Panc1 (cell line): ENCODE measurements at regions not wholly inside any gene's neighbourhood (a gene's known extent, or its start where the extent isn't known, plus 50 kb on each side); places are given as distances from the start of the nearest gene placed in this dataset.

ENCODE experiments used
- ATAC-seq: fragments of 200-7000 bp; cut with Tn5 transposase; 2 replicates; pipeline ENCODE4 v1.9.1; 2020; ENCODE audit warnings: mild to moderate bottlenecking, moderate library complexity
- BruUV-seq: library from RNA; stranded (reverse); fragments of 400-500 nt; replicated peaks from 2 replicates; lab custom pipeline; 2021; lab: Mats Ljungman, UMichigan
- CTCF ChIA-PET: fragments of 300-600 bp; sonication (Branson Sonifier 250); formaldehyde crosslinking; loops from one replicate; lab custom pipeline; 2022; ENCODE audit warnings: antibody characterized with exemption; lab: Charles Lee
- POLR2A ChIA-PET: fragments of 300-600 bp; sonication (Branson Sonifier 250); formaldehyde crosslinking; loops from one replicate; lab custom pipeline; 2022; ENCODE audit warnings: antibody characterized with exemption; lab: Charles Lee
- DNase-seq: peaks from one replicate; pipeline ENCODE4 v3.0.0-alpha.2; 2010; ENCODE audit warnings: low read depth, low spot score
- H3K27ac ChIP-seq: 2 replicates; pipeline ENCODE4 v1.5.1; 2011; ENCODE audit warnings: mild to moderate bottlenecking, low read length, inconsistent platforms
- H3K27me3 ChIP-seq: fragments of 200-500 bp; sonication (Bioruptor generic); 2 replicates; pipeline ENCODE4 v1.6.0; 2014; ENCODE audit warnings: low read length, inconsistent platforms; ENCODE audit not compliant: control insufficient read depth, insufficient read depth
- H3K36me3 ChIP-seq: fragments of 200-500 bp; sonication (Bioruptor generic); 2 replicates; pipeline ENCODE4 v1.5.1; 2014; ENCODE audit warnings: inconsistent platforms, mild to moderate bottlenecking, low read length, moderate library complexity; ENCODE audit not compliant: control insufficient read depth, insufficient read depth
- H3K4me1 ChIP-seq: 2 replicates; pipeline ENCODE4 v1.5.1; 2011; ENCODE audit warnings: inconsistent platforms, mild to moderate bottlenecking, low read length, moderate library complexity; ENCODE audit not compliant: control insufficient read depth, insufficient read depth
- H3K4me3 ChIP-seq, 2 experiments: 2 replicates each; pipeline ENCODE4 v1.5.1; 2011 to 2012; ENCODE audit warnings: low read depth in 2 of 2, low read length in 2 of 2, mild to moderate bottlenecking in 2 of 2, inconsistent platforms in 1 of 2, moderate library complexity in 1 of 2
- H3K9me3 ChIP-seq: fragments of 200-500 bp; sonication (Bioruptor generic); 2 replicates; pipeline ENCODE4 v1.5.1; 2014; ENCODE audit warnings: low read depth, mild to moderate bottlenecking, inconsistent platforms, low read length, moderate library complexity; ENCODE audit not compliant: control insufficient read depth, insufficient read depth
- POLR2AphosphoS5 ChIP-seq: IDR thresholded peaks from 2 replicates; pipeline ENCODE4 v1.6.1; 2012; ENCODE audit warnings: mild to moderate bottlenecking, low read depth, low read length, moderate library complexity
- REST ChIP-seq, 2 experiments: IDR thresholded peaks; 2 replicates each; pipeline ENCODE4 v1.6.1; 2011 to 2012; ENCODE audit warnings: low read depth in 2 of 2, control low read depth in 1 of 2, low read length in 1 of 2, mild to moderate bottlenecking in 1 of 2, moderate library complexity in 1 of 2; ENCODE audit not compliant: insufficient read depth in 1 of 2
- SIN3A ChIP-seq: IDR thresholded peaks from 2 replicates; pipeline ENCODE4 v1.6.1; 2012; ENCODE audit warnings: low read depth, mild to moderate bottlenecking, low read length, moderate library complexity, borderline replicate concordance; ENCODE audit not compliant: insufficient read depth
- TCF7L2 ChIP-seq: IDR thresholded peaks from 2 replicates; pipeline ENCODE4 v1.6.1; 2011; ENCODE audit warnings: mild to moderate bottlenecking, low read depth, low read length, inconsistent platforms
- in situ Hi-C: cut with HindIII; loops from 2 replicates; pipeline ENCODE4 v1.10.0; 2016; ENCODE audit warnings: low sequenced_read_pairs, low pct_unique_long_range_greater_than_20kb
- intact Hi-C: fragments of 100-400 bp; cut with micrococcal nuclease; formaldehyde crosslinking; loops from one replicate; pipeline ENCODE4 v1.10.0; 2022; ENCODE audit not compliant: unreplicated experiment
- TF ChIP-seq, protein P1 (sequence below): fragments of 450-650 bp; IDR thresholded peaks from 2 replicates; pipeline ENCODE4 v1.5.1; 2017; ENCODE audit warnings: mild to moderate bottlenecking

DNA sequence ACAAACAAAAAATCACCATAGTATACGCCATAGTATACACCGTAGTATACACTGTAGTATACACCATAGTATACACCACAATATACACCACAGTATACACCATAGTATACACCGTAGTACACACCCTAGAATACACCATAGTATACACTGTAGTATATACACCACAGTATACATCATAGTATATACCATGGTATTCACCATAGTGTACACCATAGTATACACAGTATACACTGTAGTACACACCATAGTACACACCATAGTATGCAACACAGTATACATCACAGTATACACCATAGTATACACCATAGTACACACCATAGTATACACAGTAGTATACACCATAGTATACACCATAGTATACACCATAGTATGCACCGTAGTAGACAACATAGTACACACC lies 157.6 kb upstream of the ADARB2 start:
- Histone ChIP-seq H3K4me3 (no peak overlapping the region), H3K27me3 (no peaks in the 10 kb centered on the region), H3K9me3 (no peaks in the 10 kb centered on the region), H3K27ac (no peak overlapping the region), H3K36me3 (no peaks in the 10 kb centered on the region), H3K4me1 (no peaks in the 10 kb centered on the region)
- POLR2A ChIA-PET, result no interaction called here
- no peak for TF ChIP-seq REST (IDR thresholded peaks at IDR 0.05; ENCODE audit: insufficient read depth in 1 of 2, low read depth in 2 of 2, low read length in 1 of 2)
- TF ChIP-seq SIN3A, result no peak
- TF ChIP-seq, protein P1, sequence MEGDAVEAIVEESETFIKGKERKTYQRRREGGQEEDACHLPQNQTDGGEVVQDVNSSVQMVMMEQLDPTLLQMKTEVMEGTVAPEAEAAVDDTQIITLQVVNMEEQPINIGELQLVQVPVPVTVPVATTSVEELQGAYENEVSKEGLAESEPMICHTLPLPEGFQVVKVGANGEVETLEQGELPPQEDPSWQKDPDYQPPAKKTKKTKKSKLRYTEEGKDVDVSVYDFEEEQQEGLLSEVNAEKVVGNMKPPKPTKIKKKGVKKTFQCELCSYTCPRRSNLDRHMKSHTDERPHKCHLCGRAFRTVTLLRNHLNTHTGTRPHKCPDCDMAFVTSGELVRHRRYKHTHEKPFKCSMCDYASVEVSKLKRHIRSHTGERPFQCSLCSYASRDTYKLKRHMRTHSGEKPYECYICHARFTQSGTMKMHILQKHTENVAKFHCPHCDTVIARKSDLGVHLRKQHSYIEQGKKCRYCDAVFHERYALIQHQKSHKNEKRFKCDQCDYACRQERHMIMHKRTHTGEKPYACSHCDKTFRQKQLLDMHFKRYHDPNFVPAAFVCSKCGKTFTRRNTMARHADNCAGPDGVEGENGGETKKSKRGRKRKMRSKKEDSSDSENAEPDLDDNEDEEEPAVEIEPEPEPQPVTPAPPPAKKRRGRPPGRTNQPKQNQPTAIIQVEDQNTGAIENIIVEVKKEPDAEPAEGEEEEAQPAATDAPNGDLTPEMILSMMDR, result no peak
- no peak for TF ChIP-seq TCF7L2
- TF ChIP-seq POLR2AphosphoS5, result no peak
- DNase-seq (no peak), ATAC-seq (no peak)
- no TSS peak for BruUV-seq
- CTCF ChIA-PET, result no interaction called here
- in situ Hi-C loops (no loop called here), intact Hi-C loops (no loop called here)

GRCh38 chr10:1893941-1894340 lies 156.6 kb upstream of the ADARB2 start:
- POLR2A ChIA-PET, result no interaction called here
- Histone ChIP-seq H3K4me3 (no peak overlapping the region), H3K4me1 (no peaks in the 10 kb centered on the region), H3K27ac (no peak overlapping the region), H3K27me3 (no peaks in the 10 kb centered on the region), H3K9me3 (no peaks in the 10 kb centered on the region), H3K36me3 (no peaks in the 10 kb centered on the region)
- intact Hi-C loops, result no loop called here
- TF ChIP-seq TCF7L2 (no peak), POLR2AphosphoS5 (no peak), SIN3A (no peak), REST (IDR thresholded peaks at IDR 0.05; ENCODE audit: insufficient read depth in 1 of 2, low read depth in 2 of 2, low read length in 1 of 2) (no peak)
- TF ChIP-seq, protein P1, result no peak
- in situ Hi-C loops, result no loop called here
- ATAC-seq, result no peak
- CTCF ChIA-PET, result no interaction called here
- no peak for DNase-seq
- BruUV-seq, result no TSS peak
